HG02943 (cell line): ENCODE measurements at regions not wholly inside any gene's neighbourhood (a gene's known extent, or its start where the extent isn't known, plus 50 kb on each side); places are given as distances from the start of the nearest gene placed in this dataset.
"Not testable (repeated sequence)": the region's sequence is repeated elsewhere in the genome, so short reads cannot be mapped to it uniquely, and the experiment has no call there.

Experiments
- ATAC-seq: cut with Tn5 transposase; IDR thresholded peaks from one replicate; pipeline ENCODE4 v1.9.1; 2021; ENCODE audit warnings: mild to moderate bottlenecking, low read depth, moderate library complexity; ENCODE audit not compliant: unreplicated experiment

- ATAC-seq = no peak
These were observed 311.3 kb upstream of the SOX9 start for GRCh38 chr17:71809537-71809936.

GRCh38 chr17:71813861-71814260 lies 307.0 kb upstream of the SOX9 start:
- not testable (repeated sequence) for ATAC-seq

DNA sequence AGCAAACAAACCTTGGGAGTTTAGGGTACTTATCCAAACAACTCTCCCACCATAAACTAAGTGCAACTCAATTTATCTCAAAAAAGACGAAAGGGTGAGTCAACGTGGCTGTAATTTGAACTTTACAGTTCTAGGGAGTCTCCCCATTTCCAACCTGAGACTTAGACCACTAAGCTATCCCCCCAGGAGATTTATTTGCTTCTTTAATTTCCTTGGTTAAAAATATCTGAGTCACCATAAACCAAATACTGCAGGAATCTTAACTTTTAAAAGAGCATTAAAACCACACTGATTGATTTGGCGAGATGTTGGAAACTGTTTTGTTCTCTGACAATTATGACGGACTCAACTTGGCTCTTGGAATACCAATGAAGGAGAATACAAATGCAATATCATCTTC lies 299.3 kb upstream of the SOX9 start:
- ATAC-seq = no peak

GRCh38 chr17:71824671-71825070 lies 296.1 kb upstream of the SOX9 start:
- no peak for ATAC-seq

GRCh38 chr17:71825687-71826086 lies 295.1 kb upstream of the SOX9 start:
- ATAC-seq = no peak

DNA sequence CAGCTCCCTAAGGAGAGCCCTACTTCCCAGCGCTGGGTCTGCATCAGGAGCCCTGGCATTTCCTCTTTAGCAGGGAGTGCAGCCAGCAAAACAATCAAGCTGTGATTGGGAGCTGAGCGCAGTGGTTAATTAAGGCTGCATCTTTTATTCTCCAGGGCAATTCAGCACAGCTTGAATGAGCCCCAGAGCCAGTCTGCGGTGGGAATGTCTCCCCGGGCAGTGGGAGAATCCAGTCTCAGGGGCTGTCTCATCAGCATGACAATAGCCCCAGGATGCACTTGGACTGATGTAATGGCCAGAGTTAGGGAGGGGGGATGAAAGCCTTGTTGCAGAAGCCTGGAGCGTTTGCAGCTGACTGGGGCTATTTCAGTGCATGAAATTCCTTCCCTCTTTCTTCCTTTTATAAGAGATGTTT lies 292.6 kb upstream of the SOX9 start:
- no peak for ATAC-seq

GRCh38 chr17:71830866-71831265 lies 290.0 kb upstream of the SOX9 start:
- no peak for ATAC-seq

DNA sequence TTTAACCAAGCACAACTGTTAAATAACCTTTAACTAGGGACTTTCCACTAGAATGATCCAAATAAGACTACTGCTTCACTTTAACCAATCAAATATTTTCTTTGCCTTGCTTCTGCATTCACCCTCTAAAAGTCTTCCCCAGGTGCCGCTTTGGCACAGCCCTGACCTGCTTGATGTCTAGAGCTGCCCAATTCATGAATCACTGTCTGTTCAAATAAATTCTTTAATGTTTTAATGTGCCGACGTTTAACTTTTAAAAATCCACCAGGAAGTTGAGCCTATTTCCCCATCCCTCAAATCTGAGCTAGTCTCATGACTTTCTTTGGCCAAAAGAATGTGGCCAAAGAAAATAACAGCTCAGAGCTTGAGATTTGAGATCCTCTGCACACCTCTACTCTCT lies 277.8 kb upstream of the SOX9 start:
- no peak for ATAC-seq

GRCh38 chr17:71845337-71845736 lies 275.5 kb upstream of the SOX9 start:
- ATAC-seq = no peak

GRCh38 chr17:71846561-71847110 lies 274.2 kb upstream of the SOX9 start:
- no peak for ATAC-seq

DNA sequence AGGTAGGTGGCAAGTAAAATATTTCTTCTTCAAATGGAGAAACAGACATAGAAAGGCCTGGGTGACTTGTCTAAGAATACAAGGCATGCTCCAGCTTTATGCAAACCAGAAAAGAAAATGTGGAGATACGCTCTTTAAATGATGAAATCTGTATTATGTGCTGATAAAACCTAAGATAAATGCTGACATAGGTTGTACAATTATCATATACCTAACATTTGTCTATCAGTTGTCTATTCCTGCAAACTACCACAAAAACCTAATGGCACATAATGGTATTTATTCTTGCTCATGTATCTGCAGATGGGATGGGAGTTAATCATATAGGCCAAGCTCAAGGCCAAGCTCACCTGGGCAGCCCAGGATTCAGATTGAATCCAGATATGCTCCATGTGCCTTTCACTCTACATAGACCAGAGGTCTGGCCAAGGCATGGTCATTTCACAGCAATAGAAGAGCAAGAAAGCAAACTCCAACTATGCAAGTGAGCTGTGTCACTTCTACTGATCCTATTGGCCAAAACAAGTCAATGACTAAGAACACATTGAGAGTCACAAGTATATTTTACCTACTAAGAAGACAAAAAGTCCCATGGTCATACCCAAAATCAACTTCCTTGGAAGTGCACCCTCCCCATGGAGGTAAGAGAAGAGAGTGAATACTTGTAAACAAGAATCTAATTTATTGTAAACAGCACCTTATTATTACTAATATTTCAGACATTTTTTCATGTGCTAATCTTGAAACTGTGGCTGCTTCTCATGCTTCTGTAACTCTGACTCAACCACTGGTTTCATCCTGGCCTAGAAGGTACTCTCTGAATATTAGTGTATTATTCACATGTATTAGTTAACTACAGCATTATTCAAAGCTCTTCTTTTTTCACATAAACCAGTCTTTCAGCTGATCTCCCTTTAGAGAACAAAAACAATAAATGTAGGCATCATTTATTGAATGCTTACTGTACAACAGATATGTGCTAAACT lies 270.7 kb upstream of the SOX9 start:
- no peak for ATAC-seq

GRCh38 chr17:71850812-71851211 lies 270.0 kb upstream of the SOX9 start:
- ATAC-seq = no peak

GRCh38 chr17:71855010-71855409 lies 265.8 kb upstream of the SOX9 start:
- no peak for ATAC-seq

GRCh38 chr17:71864755-71865154 lies 256.1 kb upstream of the SOX9 start:
- no peak for ATAC-seq

DNA sequence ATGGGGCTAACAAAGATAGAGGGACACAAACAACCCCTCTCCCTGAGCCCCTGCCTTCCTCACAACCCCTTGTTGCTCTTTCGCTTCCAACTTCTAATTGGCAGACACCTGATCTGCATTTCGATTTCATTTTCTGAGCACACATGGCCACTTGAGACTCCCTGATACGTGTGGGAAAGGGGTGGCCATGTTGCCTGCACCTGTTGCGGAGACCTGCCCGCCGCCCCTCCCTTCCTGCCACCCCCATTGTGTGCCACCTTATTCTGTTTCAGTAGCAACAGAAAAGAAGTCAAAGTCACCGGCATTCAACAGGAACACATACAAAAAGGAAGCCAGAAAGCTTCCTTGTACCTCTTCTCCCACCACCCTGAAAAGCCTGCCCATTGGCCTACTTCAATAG lies 254.7 kb upstream of the SOX9 start:
- no peak for ATAC-seq

- ATAC-seq = no peak
These were observed 251.5 kb upstream of the SOX9 start for GRCh38 chr17:71869293-71869692.

DNA sequence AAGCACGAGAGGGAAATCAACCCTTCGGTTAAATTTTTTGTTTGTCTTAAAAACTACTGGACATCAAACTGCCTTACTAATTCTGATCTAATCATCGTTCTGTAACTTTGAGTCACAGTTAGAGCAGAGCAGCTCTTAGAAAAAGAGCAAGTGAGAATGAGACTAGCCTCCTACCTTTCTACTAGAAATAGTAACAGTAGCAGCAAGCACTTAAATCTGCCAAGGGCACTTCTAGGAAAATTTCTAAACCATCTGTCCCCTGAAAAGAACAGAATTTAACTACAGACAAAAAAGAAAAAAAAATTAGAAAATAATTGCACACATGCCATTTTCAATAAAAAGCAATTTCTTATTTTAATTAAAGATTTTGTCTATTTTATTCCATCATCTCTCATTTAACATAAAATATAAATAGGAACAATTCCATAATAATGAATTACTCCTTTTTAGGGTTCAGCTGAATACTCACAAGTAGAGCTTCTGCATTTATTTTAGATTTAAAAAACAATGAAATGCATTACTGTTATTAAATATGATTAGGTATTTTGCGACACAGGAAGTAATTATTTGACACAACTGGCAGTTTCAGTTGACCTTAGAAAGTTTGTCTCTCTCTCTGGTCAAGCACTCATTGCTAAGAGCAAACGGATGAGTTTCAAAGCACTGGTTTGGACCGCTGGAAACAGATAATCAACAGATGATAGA lies 250.8 kb upstream of the SOX9 start:
- no peak for ATAC-seq

GRCh38 chr17:71870546-71870862 lies 250.3 kb upstream of the SOX9 start:
- no peak for ATAC-seq

GRCh38 chr17:71872843-71873485 lies 247.9 kb upstream of the SOX9 start:
- no peak for ATAC-seq

- ATAC-seq = not testable (repeated sequence)
These were observed 246.0 kb upstream of the SOX9 start for GRCh38 chr17:71874773-71875172.

GRCh38 chr17:71878271-71878670 lies 242.5 kb upstream of the SOX9 start:
- ATAC-seq = no peak
